H1 (cell line): ENCODE measurements at regions not wholly inside any gene's neighbourhood (a gene's known extent, or its start where the extent isn't known, plus 50 kb on each side); places are given as distances from the start of the nearest gene placed in this dataset.

Experiments used
- CHD1 ChIP-seq: IDR thresholded peaks from 2 replicates; pipeline ENCODE4 v1.6.1; 2012; ENCODE audit warnings: low read depth, low read length, improper control_type of control experiment

DNA sequence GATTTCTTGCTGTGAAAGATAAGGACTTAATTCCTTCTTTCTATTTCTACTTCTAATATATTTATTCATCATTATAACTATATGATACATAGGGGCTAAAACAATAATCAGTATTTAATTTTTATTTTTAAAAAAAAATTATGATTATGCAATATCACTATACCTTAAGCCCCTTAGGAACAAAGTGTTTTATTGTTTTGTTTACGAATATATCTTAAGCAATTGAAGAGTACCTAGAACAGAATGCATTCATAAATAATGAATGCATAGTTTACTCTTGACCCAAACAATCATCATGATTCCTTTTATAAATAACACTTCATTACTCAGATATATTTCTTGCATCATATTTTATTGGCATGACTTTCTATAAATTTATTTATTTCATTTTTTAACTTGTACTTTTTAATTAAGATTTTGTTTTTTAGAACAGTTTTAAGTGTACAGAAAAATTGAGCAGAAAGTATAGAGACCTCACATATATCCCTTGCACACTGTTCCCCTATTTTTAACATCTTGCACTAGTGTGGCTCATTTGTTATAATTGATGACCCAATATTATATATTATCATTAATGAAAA is 339.9 kb upstream of the SPRY2 start (continued):
- TF ChIP-seq CHD1 = no peak
- TF ChIP-seq, all 59 proteins: peak for 0
